ENCODE measurements at regions not wholly inside any gene's neighbourhood (a gene's known extent, or its start where the extent isn't known, plus 50 kb on each side); places are given as distances from the start of the nearest gene placed in this dataset.

DNA sequence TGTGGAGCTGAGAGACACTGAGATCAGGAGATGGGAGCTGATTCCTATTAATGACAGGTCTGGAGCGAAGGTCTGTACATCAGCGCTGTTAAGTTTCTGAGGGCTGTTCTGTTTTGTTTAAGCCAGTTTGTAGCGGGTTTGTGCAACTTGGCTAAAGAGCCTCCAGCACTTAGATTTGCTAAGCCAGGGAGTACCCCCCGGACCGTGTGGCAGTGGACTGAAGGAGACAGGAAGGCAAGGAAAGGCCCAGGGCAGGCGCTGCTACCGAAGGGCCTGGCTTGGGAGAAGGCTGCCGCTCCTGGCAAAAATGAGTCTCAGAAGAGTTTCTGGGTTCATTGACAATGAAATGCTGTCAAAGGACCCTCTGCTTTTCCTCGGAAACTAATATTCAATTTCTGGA lies 139.3 kb upstream of the ZNF644 start:
- H3K27me3 ChIP-seq (ENCODE audit: control insufficient read depth, insufficient read depth, low read length) = no peaks in the 10 kb centered on the region
- no peaks in the 10 kb centered on the region for H3K36me3 ChIP-seq (ENCODE audit: control insufficient read depth, insufficient read depth, low read length)
- TF ChIP-seq, protein P1, sequence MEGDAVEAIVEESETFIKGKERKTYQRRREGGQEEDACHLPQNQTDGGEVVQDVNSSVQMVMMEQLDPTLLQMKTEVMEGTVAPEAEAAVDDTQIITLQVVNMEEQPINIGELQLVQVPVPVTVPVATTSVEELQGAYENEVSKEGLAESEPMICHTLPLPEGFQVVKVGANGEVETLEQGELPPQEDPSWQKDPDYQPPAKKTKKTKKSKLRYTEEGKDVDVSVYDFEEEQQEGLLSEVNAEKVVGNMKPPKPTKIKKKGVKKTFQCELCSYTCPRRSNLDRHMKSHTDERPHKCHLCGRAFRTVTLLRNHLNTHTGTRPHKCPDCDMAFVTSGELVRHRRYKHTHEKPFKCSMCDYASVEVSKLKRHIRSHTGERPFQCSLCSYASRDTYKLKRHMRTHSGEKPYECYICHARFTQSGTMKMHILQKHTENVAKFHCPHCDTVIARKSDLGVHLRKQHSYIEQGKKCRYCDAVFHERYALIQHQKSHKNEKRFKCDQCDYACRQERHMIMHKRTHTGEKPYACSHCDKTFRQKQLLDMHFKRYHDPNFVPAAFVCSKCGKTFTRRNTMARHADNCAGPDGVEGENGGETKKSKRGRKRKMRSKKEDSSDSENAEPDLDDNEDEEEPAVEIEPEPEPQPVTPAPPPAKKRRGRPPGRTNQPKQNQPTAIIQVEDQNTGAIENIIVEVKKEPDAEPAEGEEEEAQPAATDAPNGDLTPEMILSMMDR (IDR thresholded peaks at IDR 0.05; ENCODE audit: insufficient read depth, low read length, poor library complexity, severe bottlenecking) = no peak
- DNase-seq (ENCODE audit: low read depth) = no peak
- no peak overlapping the region for H3K4me3 ChIP-seq (ENCODE audit: low read depth, low read length)

- Histone ChIP-seq H3K4me3 (ENCODE audit: low read depth, low read length) (no peak overlapping the region), H3K27me3 (ENCODE audit: control insufficient read depth, insufficient read depth, low read length) (no peaks in the 10 kb centered on the region), H3K36me3 (ENCODE audit: control insufficient read depth, insufficient read depth, low read length) (no peaks in the 10 kb centered on the region)
- TF ChIP-seq, protein P1 (IDR thresholded peaks at IDR 0.05; ENCODE audit: insufficient read depth, low read length, poor library complexity, severe bottlenecking) = no peak
- no peak for DNase-seq (ENCODE audit: low read depth)
These were observed 138.7 kb upstream of the ZNF644 start for GRCh38 chr1:91160363-91161075.

DNA sequence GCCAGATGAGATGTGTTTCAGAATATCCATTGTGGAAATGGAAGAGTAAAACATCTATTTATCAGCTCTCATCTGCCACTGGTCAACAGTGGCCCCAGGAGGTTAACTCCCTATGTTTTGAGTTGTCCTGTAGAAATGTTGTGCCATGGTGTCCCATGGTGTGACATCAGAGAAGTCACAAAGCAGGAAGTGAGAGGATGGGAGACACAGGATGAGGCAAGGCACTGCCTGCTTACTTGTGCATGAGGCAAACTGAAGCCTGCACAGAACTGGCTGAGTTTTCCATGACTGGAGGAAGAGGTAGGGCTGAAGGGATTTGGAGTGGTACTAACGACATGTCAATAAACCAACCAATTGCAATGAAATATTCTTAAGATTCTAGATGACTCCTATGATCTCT lies 131.5 kb upstream of the ZNF644 start:
- Histone ChIP-seq H3K27me3 (ENCODE audit: control insufficient read depth, insufficient read depth, low read length) (no peaks in the 10 kb centered on the region), H3K4me3 (ENCODE audit: low read depth, low read length) (no peak overlapping the region), H3K36me3 (ENCODE audit: control insufficient read depth, insufficient read depth, low read length) (no peaks in the 10 kb centered on the region)
- TF ChIP-seq, protein P1 (IDR thresholded peaks at IDR 0.05; ENCODE audit: insufficient read depth, low read length, poor library complexity, severe bottlenecking) = no peak
- DNase-seq (ENCODE audit: low read depth) = no peak

- no peak for DNase-seq (ENCODE audit: low read depth)
- Histone ChIP-seq H3K36me3 (ENCODE audit: control insufficient read depth, insufficient read depth, low read length) (no peaks in the 10 kb centered on the region), H3K27me3 (ENCODE audit: control insufficient read depth, insufficient read depth, low read length) (no peaks in the 10 kb centered on the region), H3K4me3 (ENCODE audit: low read depth, low read length) (no peak overlapping the region)
- TF ChIP-seq, protein P1 (IDR thresholded peaks at IDR 0.05; ENCODE audit: insufficient read depth, low read length, poor library complexity, severe bottlenecking) = no peak
These were observed 130.5 kb upstream of the ZNF644 start for GRCh38 chr1:91152331-91152730.

GRCh38 chr1:91151702-91152101 lies 129.9 kb upstream of the ZNF644 start:
- DNase-seq (ENCODE audit: low read depth) = no peak
- no peaks in the 10 kb centered on the region for H3K36me3 ChIP-seq (ENCODE audit: control insufficient read depth, insufficient read depth, low read length)
- no peak overlapping the region for H3K4me3 ChIP-seq (ENCODE audit: low read depth, low read length)
- TF ChIP-seq, protein P1 (IDR thresholded peaks at IDR 0.05; ENCODE audit: insufficient read depth, low read length, poor library complexity, severe bottlenecking) = no peak
- no peaks in the 10 kb centered on the region for H3K27me3 ChIP-seq (ENCODE audit: control insufficient read depth, insufficient read depth, low read length)

DNA sequence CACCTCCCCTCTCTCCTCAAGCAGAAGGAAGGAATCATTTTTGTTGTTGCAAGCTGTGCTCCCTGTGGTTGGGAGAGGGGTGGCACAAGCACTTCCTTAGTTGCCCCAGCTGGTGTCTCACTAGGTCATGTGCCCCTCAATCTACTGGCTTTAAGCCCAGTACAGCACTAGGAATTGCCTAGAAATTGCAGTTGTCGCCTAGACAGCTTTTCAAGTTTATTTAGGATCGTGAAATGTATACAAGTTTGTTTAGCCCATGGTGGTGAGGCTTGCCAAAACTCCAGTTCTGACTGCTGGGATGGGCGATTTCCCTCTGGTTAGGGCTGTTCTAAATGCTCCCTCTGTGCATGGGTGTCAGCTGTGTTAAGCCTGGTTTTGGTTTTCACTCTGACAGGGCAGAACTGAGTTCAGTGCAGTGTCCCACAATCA lies 126.8 kb upstream of the ZNF644 start:
- H3K36me3 ChIP-seq (ENCODE audit: control insufficient read depth, insufficient read depth, low read length) = no peaks in the 10 kb centered on the region
- DNase-seq (ENCODE audit: low read depth) = no peak

More for the DNA sequence above, 126.8 kb upstream of the ZNF644 start:
- no peaks in the 10 kb centered on the region for H3K27me3 ChIP-seq (ENCODE audit: control insufficient read depth, insufficient read depth, low read length)
- no peak overlapping the region for H3K4me3 ChIP-seq (ENCODE audit: low read depth, low read length)
- TF ChIP-seq, protein P1 (IDR thresholded peaks at IDR 0.05; ENCODE audit: insufficient read depth, low read length, poor library complexity, severe bottlenecking) = no peak

All from kidney epithelial cell (primary cell).